Gastroesophageal sphincter (tissue), 4 donors: ENCODE measurements at regions not wholly inside any gene's neighbourhood (a gene's known extent, or its start where the extent isn't known, plus 50 kb on each side); places are given as distances from the start of the nearest gene placed in this dataset.

Experiments
- ATAC-seq: fragments of 150-250 bp; one replicate; pipeline ENCODE4 v1.9.1; 2016; ENCODE audit warnings: mild to moderate bottlenecking, moderate library complexity
- H3K27ac ChIP-seq, 4 donors: fragments of 200-600 bp; sonication (generic) in 3 of 4; 1 replicate in 3 of 4; 2 replicates in 1 of 4; pipeline ENCODE4 v1.5.1; 2016 to 2019
- H3K27me3 ChIP-seq: fragments of 200-600 bp; sonication (generic); one replicate; pipeline ENCODE4 v1.5.1; 2019
- H3K36me3 ChIP-seq, 2 donors: fragments of 200-600 bp; sonication (generic); one replicate each; pipeline ENCODE4 v1.5.1; 2019; ENCODE audit warnings: control low read depth in 1 of 2
- H3K4me1 ChIP-seq, 3 donors: fragments of 200-600 bp; sonication (generic); 1 replicate in 2 of 3; 2 replicates in 1 of 3; pipeline ENCODE4 v1.5.1; 2016 to 2019; ENCODE audit warnings: control low read depth in 2 of 3
- H3K4me3 ChIP-seq, 2 donors: fragments of 200-600 bp; sonication (generic); one replicate each; pipeline ENCODE4 v1.5.1; 2019; ENCODE audit warnings: mild to moderate bottlenecking in 1 of 2, moderate library complexity in 1 of 2
- H3K9me3 ChIP-seq, 3 donors: fragments of 200-600 bp; sonication (generic); one replicate each; pipeline ENCODE4 v1.5.1; 2017 to 2019; ENCODE audit warnings: control low read depth in 2 of 3
- CTCF ChIP-seq, 4 experiments: fragments of 200-600 bp in 2 of 4; fragments of 450-650 bp in 2 of 4; sonication (generic) in 1 of 4; IDR thresholded peaks; one replicate each; pipeline ENCODE4 v1.5.1; 2017 to 2019; ENCODE audit warnings: antibody characterized with exemption in 4 of 4, mild to moderate bottlenecking in 2 of 4, moderate library complexity in 2 of 4
- EP300 ChIP-seq: sonication (generic); formaldehyde crosslinking; IDR thresholded peaks from one replicate; pipeline ENCODE4 v1.6.1; 2017; ENCODE audit warnings: antibody characterized with exemption, mild to moderate bottlenecking
- POLR2A ChIP-seq, 2 donors: fragments of 450-650 bp; IDR thresholded peaks; one replicate each; pipeline ENCODE4 v1.6.1; 2017; ENCODE audit warnings: antibody characterized with exemption in 2 of 2, mild to moderate bottlenecking in 2 of 2, moderate library complexity in 1 of 2
- POLR2AphosphoS5 ChIP-seq: sonication (generic); formaldehyde crosslinking; IDR thresholded peaks from one replicate; pipeline ENCODE4 v1.6.1; 2017; ENCODE audit warnings: antibody characterized with exemption
- WGBS, 2 donors: methylation state at CpG; one replicate each; pipeline ENCODE4 v1.1.5; 2018; ENCODE audit warnings: low coverage in 1 of 2; 5-methylcytosine and 5-hydroxymethylcytosine counted together

GRCh38 chr3:11696054-11696453, 52.3 kb upstream of the VGLL4 start:
- Histone ChIP-seq H3K27ac (no peak overlapping the region), H3K27me3 (no peaks in the 10 kb centered on the region), H3K4me1 (no peaks in the 10 kb centered on the region), H3K9me3 (no peaks in the 10 kb centered on the region), H3K4me3 (no peak overlapping the region), H3K36me3 (peaks cover 0 to 27% of the 10 kb centered on the region in 2 donors)
- TF ChIP-seq POLR2A (IDR thresholded peaks at IDR 0.05) (no peak), POLR2AphosphoS5 (no peak), CTCF (IDR thresholded peaks at IDR 0.05) (no peak), EP300 (no peak)
- 83 to 92% methylated on average over 2 of the region's 2 CpGs for WGBS, 2 donors
- no peak for ATAC-seq
